ENCODE measurements at regions not wholly inside any gene's neighbourhood (a gene's known extent, or its start where the extent isn't known, plus 50 kb on each side); places are given as distances from the start of the nearest gene placed in this dataset.

DNA sequence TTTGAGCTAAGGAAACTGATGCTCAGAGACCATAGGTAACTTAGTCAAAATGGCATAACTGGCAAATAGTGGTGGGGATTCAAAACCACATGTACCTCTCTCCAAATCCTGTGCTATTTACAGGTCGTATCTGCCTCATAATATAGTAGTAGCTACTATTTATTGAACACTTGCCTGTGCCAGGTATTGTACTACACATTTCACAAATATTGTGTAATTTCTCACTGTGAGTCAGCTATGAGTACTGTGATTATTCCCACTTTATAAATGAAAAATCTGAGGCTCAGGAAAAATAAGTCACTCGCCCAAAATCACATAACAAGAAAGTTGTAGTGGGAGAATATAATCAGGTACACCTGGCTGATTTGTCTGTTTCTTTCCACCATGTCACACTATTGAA lies 199.8 kb upstream of the FAT3 start:
- H3K4me3 ChIP-seq (ENCODE audit: low read depth, low read length): no peak overlapping the region
- DNase-seq (ENCODE audit: low read depth): no peak
- TF ChIP-seq, protein P1, sequence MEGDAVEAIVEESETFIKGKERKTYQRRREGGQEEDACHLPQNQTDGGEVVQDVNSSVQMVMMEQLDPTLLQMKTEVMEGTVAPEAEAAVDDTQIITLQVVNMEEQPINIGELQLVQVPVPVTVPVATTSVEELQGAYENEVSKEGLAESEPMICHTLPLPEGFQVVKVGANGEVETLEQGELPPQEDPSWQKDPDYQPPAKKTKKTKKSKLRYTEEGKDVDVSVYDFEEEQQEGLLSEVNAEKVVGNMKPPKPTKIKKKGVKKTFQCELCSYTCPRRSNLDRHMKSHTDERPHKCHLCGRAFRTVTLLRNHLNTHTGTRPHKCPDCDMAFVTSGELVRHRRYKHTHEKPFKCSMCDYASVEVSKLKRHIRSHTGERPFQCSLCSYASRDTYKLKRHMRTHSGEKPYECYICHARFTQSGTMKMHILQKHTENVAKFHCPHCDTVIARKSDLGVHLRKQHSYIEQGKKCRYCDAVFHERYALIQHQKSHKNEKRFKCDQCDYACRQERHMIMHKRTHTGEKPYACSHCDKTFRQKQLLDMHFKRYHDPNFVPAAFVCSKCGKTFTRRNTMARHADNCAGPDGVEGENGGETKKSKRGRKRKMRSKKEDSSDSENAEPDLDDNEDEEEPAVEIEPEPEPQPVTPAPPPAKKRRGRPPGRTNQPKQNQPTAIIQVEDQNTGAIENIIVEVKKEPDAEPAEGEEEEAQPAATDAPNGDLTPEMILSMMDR (IDR thresholded peaks at IDR 0.05; ENCODE audit: control insufficient read depth, extremely low read depth, insufficient read depth): no peak

DNA sequence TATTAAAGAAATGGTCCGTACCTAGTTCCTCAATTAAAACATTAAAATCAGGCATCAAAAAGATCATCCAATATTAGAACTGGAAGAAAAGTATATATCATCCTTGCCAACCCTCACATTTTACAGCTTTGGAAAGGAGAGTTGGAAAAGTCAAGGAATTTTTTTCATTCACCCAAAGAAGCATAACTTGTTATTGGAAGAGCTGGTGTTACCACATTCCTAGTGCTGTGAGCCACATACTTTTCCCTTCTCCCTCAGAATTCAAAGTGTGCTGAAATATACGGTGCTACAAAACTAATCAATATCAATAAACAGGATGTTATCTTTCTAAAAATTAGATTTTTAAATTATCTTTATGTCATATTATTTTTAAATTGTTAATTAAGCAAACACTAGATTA lies 202.1 kb upstream of the FAT3 start:
- TF ChIP-seq, protein P1 (IDR thresholded peaks at IDR 0.05; ENCODE audit: control insufficient read depth, extremely low read depth, insufficient read depth): no peak
- H3K4me3 ChIP-seq (ENCODE audit: low read depth, low read length): no peak overlapping the region
- DNase-seq (ENCODE audit: low read depth): no peak

DNA sequence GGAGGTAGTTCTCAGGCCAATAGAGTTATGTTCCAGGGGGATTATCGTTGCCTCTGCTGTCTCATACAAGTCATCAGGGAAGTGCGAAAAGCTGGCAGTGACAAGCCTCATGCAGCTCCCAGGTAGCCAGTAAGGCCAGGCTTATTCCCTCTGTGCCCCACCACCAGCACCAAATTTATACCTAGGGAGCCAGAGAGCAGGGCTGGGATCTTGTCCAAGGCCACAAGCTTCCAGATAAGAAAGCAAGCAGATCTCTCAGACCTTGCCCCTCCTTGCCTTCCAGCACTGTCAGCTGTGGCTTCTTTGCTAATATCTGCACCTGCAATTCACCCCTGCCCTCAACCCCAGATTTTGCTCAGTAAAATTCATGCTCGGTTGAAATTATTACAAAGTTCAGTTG lies 206.3 kb upstream of the FAT3 start:
- no peak overlapping the region for H3K4me3 ChIP-seq (ENCODE audit: low read depth, low read length)
- no peak for DNase-seq (ENCODE audit: low read depth)
- TF ChIP-seq, protein P1 (IDR thresholded peaks at IDR 0.05; ENCODE audit: control insufficient read depth, extremely low read depth, insufficient read depth): no peak

DNA sequence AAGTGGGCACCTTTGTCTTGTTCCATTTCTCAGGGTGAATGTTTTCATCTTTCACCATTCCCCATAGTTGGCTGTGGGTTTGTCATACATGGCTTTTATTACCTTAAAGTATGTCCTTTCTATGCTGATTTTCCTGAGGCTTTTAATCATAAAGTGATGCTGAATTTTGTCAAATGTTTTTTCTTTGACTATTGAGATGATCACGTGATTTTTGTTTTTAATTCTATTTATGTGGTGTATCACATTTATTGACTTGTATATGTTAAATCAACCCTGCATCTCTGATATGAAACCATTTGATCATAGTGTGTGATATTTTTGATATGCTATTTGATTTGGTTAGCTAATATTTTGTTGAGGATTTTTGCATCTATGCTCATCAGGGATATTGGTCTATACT lies 216.4 kb upstream of the FAT3 start:
- no peak for DNase-seq (ENCODE audit: low read depth)
- no peak overlapping the region for H3K4me3 ChIP-seq (ENCODE audit: low read depth, low read length)
- TF ChIP-seq, protein P1 (IDR thresholded peaks at IDR 0.05; ENCODE audit: control insufficient read depth, extremely low read depth, insufficient read depth): no peak

DNA sequence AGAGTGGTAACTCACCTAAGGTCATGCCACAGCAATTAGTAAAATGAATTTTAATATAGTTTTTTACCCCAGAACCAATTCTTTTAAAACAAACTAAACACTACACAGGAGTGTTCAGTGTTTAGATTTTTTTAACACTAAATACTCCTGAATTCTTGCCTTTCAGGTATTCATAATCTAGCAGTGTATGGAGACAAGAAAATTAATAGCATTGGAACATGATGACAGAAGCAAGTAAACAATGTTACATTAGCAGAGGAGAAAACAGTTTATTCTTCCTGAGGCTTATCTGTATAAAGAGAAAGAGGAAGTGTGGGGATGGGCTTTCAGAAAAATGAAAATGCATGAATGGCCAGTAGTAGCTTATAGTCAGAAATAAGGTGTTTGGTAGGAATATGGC lies 222.1 kb upstream of the FAT3 start:
- no peak for DNase-seq (ENCODE audit: low read depth)
- TF ChIP-seq, protein P1 (IDR thresholded peaks at IDR 0.05; ENCODE audit: control insufficient read depth, extremely low read depth, insufficient read depth): no peak
- no peak overlapping the region for H3K4me3 ChIP-seq (ENCODE audit: low read depth, low read length)

DNA sequence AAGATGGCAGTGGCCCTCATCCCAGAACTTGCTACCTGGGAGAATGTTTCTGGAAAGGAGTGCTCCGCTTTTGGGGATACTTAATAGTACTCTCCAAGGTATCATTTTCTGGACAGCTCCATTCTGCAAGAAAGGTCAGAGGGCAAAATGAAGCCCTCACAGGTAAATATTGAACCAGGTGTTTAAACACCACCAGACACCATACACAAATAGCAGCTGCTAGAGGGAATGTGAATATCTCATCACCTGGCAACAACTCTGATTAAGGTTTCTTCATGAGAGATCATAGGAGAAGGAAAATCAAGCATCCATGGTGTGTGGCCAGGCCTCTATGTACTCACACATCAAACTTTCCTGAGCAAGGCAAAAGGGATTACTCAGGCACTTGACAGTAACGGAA lies 226.1 kb upstream of the FAT3 start:
- no peak overlapping the region for H3K4me3 ChIP-seq (ENCODE audit: low read depth, low read length)
- TF ChIP-seq, protein P1 (IDR thresholded peaks at IDR 0.05; ENCODE audit: control insufficient read depth, extremely low read depth, insufficient read depth): no peak
- DNase-seq (ENCODE audit: low read depth): no peak

DNA sequence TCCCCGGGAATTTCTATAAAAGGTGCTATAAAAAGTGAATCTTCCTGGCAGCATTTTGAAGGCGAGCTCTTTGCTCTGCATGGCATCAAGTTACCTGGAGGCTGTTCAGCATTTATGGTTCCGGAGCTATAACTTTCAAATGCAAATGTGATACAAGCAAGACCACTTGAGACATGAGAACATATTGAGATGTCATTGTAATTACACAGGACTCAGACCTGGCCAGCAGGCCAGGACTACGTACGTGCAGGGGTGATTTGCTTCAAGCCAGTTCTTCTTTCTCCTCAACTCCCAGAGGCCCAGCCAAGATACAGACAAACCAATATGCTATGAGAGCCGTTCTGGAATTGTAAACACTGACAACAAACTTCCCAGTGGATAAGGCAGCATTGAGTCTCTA lies 227.4 kb upstream of the FAT3 start:
- DNase-seq (ENCODE audit: low read depth): peak; percentile 6
- no peak overlapping the region for H3K4me3 ChIP-seq (ENCODE audit: low read depth, low read length)
- TF ChIP-seq, protein P1 (IDR thresholded peaks at IDR 0.05; ENCODE audit: control insufficient read depth, extremely low read depth, insufficient read depth): no peak

Data from LNCaP clone FGC (cell line).